GM18868 (cell line): ENCODE measurements at regions not wholly inside any gene's neighbourhood (a gene's known extent, or its start where the extent isn't known, plus 50 kb on each side); places are given as distances from the start of the nearest gene placed in this dataset.

Source experiments
- ATAC-seq: cut with Tn5 transposase; IDR thresholded peaks from one replicate; pipeline ENCODE4 v1.9.1; 2021; ENCODE audit warnings: mild to moderate bottlenecking, moderate library complexity; ENCODE audit not compliant: unreplicated experiment

DNA sequence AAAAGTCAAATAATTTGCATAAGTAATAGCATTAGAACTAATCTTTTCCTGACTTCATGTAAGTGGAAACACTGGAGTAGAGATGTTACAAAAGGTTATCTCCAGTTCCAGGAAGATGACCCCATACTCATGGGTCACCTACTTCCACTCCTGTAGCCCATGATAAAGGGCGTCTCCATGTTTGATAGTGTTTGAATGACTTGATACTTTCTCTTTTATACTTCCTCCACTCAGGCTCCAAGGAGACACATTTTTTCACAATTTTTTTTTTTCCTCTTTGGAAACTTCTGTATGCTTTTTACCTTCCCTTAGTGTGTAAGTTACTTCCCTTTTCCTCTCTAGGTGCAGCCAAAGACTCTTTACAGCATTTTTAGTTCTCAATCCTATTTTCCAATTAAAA is 382.1 kb upstream of the B3GALT2 start:
- ATAC-seq, result no peak

DNA sequence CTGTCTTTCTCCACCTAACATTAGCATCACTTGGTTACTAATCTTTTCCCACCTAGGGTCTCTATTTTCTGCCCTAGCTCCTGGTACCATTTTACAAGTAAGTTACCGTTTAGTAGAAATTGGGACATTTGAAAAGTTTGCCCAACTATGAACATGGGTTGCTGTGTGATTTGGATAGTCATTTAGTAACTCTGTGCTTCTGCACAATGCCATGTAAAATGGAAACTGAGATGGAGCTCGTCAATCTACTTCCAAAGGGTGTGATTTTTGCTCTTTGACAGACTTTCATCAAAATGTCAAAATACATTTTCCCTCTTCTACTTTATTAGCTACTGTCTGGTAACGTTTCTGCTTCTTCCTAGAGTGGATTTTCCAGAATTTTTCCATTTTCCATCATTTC is 381.5 kb upstream of the B3GALT2 start:
- ATAC-seq, result no peak

DNA sequence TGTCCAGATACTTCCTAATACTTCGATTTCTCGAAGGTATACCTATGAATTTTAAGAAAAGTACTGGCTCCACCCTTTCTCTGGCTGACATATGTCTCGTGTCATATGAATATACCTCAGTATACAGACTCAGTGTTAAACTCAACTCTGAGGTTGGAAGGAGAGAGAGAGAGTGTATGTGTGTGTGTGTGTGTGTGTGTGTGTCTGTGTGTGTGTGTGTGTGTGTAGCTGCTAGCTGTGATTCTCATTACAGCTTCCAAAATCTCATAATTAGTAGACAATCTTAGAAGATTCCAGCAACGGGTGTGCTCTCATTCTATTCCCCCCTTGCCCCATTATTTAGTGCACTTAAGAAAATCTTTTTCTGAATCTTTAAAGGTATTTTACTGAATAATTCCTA is 380.3 kb upstream of the B3GALT2 start:
- no peak for ATAC-seq

DNA sequence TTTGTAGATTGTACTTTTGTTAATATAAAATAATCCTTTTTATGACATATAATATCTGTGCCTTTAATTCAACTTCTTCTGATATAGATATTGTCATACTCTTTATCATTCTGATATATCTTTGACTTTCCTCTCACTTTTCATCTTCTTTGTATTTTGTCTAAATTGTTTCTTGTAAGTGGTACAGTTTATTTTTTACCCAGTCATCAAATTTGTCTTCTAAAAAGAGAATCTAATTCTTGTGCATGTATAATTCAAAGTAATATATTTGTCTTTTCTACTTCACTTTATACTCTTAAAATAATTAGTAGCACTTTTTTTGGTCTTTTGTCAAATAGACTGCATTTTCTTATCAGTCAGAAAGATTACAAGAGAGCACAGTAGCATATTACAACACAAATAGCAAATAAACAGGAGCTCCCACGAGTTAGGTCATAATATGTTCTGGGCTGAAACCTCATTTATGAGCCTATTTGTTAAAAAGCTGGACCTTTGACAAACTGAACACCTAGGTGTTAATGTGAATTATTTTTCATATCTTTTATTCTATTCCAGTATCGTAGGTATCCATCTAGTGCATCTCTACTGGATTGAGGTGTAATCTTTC is 379.7 kb upstream of the B3GALT2 start:
- no peak for ATAC-seq

DNA sequence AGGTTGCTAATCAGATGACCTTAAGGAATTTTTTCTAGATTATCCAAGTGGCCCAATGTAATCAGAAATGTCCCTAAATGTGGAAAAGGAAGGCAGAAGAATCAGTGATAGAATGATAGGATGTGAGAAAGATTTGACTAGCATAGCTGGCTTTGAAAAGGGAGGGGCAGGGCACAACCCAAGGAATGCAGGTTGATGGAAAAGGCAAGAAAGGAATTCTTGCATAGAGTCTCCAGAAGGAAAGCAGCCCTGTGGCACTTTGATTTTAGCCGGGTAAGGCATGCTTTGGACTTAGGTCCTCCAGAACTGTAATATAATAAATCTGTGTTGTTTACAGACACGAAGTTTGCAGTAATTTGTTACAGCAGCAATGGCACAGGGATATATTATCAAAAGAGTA is 375.7 kb upstream of the B3GALT2 start:
- no peak for ATAC-seq

DNA sequence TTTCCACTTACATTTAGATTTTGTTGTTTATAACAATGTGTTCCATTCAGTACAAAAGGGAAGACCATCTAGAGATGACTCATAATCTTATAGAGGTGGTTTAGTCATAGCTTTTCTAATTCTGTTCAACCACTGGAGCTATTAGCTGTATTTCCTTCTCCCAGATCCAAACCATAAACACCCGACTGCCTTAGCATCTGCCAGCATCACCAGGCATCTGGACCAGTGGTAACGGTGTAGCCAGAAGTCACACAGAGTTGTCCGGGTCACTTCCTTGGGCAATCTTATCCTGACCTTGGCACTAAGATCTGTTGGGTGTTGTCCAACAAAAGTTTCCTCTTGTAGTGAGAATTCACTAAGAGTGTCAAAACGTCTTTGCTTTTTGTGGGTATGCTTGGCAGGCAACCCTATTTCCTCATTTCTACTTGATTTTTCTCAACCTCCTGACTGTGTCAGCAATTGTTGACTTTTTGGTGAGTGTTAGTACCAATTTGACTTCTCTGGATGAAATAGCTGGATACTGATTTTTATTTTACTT is 372.1 kb upstream of the B3GALT2 start:
- ATAC-seq, result no peak

DNA sequence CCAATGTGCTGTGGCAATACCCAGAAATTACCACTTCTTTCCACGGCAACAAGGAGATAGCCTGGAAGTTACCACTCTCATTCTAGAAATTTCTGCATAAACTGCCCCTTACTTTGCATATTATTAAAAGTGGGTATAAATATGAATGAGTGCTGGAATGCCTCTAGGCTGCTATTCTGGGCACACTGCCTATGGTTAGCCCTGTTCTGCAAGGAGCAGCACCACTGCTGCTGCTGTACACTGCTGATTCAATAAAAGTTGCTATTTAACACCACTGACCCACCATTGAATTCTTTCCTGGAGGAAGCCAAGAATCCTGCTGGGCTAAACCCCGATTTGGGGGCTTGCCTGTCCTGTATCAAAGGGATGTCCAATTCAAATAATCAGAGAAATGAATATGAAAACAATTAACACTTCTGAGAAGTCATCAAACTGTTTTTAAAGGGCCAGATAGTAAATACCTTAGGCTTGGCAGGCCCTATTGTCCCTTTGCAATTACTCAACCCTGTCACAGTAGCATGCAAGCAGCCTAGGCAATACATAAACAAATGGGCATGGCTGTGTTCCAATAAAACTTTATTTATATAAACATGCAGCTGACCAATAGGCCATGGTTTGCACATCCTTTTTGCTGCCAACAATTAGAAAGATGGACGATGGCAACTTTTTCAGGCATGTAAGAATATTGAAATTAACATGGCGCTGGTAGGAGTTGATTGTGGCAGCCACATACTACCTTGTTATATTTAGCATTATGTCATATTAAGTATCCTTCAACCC is 369.4 kb upstream of the B3GALT2 start:
- ATAC-seq, result no peak

DNA sequence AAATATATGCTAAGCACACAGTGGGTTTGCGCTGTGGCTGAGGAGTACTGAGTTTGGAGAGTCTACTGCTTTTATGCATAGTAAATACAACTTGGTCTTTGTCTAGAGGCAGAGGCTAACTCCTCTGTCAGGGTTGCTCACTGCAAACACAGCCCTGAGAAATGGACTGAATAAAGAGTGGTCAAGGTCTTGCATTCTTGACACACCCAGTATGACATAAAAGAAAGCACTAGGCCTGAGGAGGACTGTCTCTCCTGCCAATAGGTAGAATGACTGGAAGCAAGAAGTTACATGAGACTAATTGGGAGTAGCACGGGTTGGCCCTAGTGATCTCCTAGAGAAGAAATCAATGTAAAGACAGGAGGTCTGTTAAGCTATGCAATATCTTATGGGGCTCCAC is 367.2 kb upstream of the B3GALT2 start:
- ATAC-seq, result no peak

DNA sequence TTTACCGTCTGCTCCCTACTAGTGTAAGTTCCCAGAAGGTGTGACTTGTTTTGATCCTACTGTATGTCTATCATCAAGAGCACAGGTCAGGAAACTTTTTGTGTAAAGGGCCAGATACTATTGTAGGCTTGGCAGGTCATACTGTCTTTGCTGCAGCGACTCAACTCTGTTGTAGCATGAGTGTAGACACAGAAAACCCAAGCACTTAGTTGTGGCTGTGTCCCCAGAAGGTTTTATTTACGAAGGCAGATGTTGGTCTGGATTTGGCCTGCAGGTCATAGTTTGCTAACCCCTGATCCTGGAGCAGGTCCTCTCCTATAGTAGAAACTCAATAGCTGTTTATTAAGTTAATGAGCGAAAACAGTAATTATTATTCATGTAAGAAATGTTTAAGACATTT is 365.9 kb upstream of the B3GALT2 start:
- no peak for ATAC-seq

DNA sequence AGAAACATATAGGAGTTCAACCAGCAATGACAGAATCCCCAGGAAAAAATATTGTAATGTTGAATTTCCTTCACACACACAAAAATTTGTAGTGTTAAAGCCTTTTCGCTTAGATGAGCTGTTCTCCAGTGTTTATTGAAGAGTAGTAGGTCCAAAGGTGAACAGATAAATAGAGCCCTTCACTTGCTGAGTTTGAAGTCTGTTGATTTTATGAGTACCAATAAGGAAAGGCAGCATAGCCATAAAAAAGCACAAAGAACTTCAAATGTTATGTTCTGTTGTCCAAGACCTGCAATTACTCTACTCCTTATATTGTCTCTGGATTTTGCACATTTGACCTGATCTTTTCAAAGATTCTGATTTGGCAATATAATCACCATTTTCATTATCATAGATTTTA is 362.7 kb upstream of the B3GALT2 start:
- ATAC-seq, result no peak

DNA sequence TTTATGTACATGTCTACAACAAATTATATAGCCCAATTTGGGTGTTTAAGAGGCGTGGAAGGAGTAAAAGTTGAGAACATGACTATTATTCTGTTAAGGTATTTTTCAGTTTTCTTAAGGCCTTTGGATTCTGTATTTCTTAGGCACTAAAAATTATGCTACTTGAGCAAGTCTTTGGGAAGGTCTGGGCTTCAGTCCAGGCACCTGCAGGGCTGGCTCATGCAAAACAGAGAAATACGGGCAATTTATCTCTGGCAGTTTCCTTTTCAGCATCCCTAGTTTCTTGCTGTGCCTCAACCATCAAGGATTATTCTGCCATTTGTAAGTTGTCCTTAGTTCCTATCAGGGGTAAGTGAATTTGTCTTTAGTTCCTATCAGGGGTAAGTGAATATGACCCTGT is 358.8 kb upstream of the B3GALT2 start:
- no peak for ATAC-seq

DNA sequence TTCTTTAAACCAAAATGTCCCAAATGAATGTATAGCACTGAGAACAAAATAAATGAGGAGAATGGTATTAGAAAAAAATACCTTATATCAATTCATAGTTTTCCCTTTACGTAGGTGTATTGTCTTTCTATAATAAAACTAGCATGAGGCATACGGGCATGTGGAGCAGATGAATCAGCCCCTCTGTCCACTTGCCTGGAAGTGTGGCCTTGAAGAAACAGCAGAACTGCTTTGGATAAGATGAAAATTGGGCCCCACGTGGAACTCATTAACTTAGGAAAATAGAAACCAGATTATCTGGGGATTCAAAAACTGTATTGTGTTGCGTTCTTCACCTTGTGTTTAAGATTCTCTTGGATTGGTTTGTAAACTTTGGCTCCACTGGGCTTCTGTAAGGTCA is 356.8 kb upstream of the B3GALT2 start:
- no peak for ATAC-seq

DNA sequence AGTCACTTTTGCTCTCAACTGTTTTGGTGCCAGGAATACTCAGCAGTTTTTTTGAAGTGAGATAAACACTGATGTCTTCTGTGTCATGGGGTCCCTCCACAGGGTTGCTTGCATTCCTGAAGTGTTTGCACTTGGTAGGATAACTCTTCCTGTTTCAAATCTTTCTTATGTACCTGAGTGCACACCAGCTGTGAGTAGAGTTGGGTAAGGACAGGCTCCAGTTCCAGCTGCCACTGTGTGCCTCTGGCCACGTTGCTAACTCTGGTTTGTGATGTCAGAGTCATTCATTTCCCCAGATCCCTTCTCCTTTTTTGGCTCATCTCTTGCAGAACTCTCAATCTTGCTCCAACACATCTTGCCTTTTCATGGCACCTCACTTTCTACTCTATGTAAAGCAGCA is 356.3 kb upstream of the B3GALT2 start:
- ATAC-seq, result no peak

DNA sequence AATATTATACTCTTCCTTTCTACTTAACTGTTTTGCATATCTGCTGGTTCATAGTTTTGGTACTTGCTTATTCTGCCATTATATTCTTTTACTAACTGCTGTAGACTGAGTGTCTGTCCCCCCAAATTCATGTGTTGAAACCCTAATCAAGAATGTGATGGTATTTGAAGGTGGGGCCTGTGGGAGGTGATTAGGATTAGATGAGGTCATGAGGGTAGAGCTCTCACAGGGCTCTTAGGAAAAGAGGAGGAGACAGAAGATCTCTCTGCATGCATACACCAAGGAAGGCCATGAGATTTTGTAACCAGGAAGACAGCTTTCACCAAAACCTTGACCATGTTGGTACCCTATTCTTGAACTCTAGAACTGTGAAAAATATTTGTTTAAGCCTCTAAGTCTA is 354.1 kb upstream of the B3GALT2 start:
- no peak for ATAC-seq

DNA sequence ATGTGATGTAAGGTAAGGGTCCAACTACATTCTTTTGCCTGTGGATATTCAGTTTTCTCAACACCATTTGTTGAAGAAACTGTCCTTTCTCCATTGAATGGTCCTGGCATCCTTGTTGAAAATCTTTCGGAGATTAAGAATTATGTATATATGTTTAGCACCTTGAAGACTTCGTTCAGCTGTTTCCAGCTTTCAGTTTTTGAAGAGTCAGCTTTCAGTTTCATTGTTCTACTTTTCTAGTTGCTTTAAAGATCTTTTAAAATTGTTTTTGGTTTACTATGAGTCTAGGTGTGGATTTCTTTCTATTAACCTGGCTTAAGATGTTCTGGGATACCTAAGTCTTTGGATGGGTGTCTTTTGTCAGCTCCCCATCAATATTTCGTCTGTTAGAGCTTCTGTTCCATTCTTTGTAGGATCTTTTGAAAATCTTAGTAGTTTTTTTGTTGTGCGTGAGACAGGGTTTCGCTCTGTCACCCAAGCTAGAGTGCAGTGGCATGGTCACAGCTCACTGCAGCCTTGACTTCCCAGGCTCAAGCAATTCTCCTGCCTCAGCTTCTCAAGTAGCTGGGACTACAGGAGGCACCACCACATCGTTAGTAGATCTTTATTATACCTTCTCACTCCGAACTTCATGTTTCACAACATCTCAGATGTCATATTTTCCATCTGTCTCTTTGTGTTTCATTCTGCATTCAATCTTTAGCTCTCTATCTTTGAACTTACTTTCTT is 353.5 kb upstream of the B3GALT2 start:
- ATAC-seq, result peak; percentile 55

DNA sequence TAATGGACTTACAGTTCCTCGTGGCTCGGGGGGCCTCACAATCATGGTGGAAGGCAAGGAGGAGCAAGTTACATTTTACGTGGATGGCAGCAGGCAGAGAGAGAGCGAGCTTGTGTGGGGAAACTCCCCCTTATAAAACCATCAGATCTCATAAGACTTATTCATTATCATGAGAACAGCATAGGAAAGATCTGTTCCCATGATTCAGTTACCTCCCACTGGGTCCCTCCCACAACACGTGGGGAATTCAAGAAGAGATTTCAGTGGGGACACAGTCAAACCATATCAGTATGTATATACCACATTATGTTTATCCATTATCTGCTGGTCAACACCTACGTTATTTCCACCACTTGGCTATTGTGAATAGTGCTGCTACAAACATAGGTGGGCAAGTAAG is 352.3 kb upstream of the B3GALT2 start:
- ATAC-seq, result no peak

DNA sequence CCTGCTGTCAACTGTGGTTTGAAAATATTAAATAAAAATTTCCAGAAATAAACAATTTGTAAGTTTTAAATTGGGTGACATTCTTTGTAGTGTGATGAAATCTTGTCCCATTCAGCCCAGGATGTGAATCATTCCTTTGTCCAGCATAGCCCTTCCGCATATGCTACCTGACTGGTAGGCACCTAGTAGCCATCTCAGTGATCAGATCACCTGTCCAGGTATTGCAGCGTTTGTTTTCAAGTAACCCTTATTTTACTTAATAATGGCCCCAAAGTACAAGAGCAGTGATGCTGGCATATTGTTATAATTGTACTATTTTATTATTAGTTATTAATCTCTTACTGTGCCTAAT is 351.6 kb upstream of the B3GALT2 start:
- ATAC-seq, result no peak

DNA sequence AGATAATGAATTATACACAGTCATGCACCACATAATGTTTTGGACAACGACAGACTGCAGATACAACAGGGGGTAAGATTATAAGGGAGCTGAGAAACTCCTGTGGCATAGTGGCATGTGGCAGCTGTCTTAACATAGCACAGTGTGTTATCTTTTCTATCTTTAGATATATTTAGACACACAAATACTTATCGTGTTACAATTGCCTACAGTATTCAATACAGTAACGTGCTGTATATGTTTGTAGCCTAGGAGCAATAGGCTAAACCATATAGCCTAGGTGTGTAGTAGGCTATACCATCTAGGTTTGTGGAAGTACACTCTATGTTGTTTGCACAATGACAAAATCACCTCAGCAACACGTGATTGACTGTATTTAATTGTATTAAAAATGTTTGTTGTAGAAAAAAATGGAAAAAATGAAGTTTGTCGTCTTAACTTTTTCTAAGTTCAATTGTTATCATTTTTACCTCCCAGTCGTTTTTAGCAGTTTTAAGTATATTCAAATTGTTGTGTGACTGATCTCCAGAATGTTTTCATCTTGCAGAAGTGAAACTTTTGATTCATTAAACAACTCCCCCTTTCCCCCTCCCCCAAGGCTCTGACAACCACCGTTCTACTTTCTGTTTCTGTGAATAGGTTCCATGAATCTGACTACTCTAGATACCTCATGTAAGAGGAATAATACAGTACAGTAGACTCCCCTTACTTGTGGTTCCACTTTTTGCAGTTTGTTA is 351.0 kb upstream of the B3GALT2 start:
- peak; percentile 87 for ATAC-seq

DNA sequence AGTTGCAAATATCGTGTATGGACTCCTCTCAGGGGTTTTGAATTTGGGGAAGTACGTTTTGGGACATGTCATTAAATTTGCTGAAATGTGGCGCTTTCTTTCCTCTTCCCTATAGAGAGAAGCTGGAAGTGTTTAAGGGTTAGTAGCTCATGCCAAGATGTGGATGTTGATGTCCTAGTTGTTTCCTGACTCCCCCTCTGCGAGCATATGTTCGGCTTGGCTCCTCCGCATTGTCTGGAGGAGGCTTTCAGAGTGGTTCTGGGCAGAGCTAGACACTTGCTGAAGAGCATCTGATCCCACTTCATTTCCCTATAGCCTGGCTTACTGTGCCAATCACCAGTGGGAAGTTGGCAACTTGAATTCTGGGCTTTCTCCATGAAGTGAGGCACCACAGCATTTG is 347.4 kb upstream of the B3GALT2 start:
- ATAC-seq, result no peak

DNA sequence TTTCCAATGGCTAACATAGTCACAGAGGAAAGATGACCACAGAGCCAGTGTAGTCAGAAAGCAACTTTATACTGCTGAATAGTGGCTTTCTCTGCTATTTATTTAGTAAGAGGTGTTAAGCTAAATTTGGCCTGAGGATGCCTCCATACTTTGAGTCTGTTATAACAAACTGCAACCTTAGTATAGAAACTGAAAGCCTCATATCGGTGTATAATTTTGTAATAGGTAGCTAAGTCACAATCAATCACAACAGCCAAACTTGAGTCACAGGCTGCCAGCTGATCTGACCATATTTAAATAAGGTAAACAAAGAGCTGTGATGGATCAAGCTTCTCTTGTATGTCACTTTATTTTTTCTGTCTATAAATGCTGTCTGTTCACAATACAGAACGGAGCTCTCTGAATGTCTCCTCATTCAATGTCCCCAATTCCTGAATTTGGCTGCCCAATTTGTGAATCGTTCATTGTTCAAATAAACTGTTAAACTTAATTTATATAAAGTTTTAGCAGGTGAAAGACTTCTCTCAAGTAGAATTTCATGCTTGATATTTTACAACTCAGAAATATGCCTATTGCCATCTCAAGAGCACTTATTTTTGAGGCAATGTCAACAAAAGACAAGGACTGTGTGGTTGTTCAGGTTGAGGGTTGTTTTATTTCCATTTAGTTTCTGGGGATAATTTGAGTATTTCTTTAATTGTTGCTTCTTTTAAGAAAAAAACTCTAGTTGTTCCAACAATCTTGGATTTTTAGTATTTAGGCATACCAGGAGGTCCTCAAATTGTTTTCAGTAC is 339.7 kb upstream of the B3GALT2 start:
- ATAC-seq, result peak; percentile 57

DNA sequence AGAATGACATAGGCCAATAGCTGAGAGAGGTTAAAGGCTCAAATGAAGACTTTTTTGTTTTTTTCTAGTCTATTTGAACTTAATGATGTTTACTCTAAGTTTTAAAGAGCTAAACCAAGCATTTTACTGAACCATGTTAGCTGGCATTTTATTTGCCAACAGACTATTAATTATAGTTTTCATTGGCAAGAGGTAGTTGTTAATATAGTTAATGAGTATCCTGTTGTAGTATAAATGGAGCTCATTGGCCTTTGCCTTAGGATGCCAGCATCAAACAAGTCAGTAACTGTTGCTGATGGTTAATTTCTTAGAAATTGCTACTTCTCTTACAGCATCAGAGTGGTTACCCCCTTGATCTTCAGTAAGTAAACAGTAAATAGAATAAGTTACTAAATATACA is 339.0 kb upstream of the B3GALT2 start:
- ATAC-seq, result no peak
